Nucleus accumbens (tissue), 56 donors: ENCODE measurements at regions not wholly inside any gene's neighbourhood (a gene's known extent, or its start where the extent isn't known, plus 50 kb on each side); places are given as distances from the start of the nearest gene placed in this dataset.
"Not testable (repeated sequence)": the region's sequence is repeated elsewhere in the genome, so short reads cannot be mapped to it uniquely, and the experiment has no call there.

Experiments used
- DNase-seq, 56 donors: peaks; one replicate each; lab custom pipeline; 2025; lab: John Stamatoyannopoulos, UW

DNA sequence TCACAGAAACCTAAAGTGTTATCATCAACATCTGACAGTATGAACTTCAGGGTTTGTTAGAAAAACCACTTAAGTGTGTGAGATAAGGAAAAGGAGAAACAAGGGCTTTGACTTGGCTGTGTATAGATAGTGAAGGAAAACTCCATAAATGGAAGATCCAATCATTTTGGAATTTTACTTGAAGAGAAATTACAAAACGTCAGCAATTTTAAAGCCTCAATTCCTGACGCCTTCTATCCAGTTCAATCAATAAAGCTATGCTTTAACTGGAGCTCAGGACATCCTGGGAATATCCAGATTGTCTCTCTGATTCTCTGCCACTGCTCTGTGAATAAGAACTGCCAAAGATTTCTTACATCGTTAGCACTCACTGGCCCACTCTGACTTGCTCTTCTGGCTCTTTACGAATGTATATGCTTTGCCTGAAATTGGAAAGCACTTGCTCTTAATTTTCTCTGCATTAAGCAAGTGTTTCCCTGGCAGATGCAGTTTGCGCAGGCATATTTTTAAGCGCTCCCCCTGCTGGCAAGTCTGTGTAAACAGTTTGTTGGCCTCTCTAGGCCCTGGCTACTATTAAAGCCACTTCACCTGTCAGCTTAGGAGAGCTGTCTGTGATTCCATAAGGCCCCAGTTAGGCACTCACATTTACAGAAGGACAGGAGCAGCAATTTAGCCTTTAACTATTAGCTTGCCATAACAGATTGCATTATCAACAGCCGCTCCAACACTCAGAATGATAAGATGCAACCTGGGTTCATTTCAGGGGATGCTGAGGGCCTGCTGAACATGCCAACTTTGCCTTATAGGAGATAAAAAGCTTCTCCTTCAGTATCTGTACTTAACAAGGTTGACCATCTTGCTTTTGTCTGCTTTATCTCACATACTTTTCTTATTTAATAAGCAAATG, 251.4 kb upstream of the DDX53 start:
- peak in 29 of 56 donors; percentile 0 to 36 (median 3) for DNase-seq

GRCh38 chrX:22758807-22759481, 240.8 kb upstream of the DDX53 start:
- no peak for DNase-seq

DNA sequence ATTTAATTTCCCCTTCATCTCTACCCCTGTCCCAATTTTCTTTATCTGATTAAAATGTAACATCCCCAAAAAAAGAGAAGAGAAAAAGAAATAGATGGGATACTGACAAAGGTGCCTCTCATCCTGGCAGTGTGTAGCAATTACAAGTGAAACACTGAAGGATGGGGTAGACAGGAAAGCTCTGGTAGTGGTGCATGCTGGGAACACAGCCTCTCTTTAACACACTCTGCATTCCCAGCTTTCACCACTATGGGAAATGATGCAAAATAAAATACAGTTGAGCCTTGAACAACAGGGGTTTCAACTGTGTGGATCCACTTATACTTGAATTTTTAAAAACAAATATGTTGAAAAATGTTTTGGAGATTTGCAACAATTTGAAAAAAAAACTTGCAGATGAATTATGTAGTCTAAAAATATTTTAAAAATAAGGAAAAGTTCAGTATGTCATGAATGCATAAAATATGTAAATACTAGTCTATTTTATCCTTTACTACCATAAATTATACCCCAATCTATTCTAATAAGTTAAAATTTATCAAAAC, 239.2 kb upstream of the DDX53 start:
- DNase-seq, result no peak

- DNase-seq, result no peak
These were observed 211.5 kb upstream of the DDX53 start for GRCh38 chrX:22788221-22788620.

DNA sequence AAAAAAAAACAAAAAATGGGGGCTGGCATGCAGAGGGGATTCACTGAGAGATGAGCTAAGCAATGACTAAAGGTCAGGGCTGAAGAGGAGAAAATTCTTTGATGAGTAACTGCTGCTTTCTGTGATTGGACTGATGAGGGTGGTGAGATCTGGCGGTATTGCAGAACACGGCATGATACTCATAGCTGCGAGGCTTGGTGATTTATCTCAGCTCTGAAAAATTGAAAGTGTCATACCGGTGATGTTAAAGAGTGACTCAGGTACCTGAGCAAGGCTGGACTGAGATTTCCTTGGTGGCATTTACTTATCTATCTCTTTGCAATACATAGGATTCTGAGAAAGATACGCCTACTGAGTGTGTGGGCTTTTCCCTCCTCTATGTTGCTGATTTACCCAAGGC, 204.1 kb upstream of the DDX53 start:
- no peak for DNase-seq

GRCh38 chrX:22800360-22800759, 199.4 kb upstream of the DDX53 start:
- DNase-seq, result no peak

DNA sequence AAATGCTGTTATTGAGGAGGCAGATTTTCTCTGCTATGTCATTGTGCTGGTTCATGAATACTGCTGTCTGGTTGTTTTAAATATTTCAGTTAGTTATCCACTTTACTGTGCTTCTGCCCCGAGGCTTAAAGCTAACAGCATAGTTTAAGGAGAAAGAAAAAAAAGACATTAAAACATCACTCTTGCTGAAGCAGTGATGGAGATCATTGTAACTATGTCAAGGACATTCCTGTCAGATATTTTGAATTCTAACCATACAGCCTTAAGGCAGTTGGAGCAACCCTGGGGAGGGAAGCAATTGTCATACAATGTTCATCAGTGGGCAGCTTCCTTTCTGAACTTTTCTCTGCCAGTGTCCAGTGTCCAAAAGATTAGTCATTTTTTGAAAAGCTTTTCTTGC, 199.0 kb upstream of the DDX53 start:
- DNase-seq, result no peak

GRCh38 chrX:22803353-22803752, 196.4 kb upstream of the DDX53 start:
- DNase-seq, result no peak

DNA sequence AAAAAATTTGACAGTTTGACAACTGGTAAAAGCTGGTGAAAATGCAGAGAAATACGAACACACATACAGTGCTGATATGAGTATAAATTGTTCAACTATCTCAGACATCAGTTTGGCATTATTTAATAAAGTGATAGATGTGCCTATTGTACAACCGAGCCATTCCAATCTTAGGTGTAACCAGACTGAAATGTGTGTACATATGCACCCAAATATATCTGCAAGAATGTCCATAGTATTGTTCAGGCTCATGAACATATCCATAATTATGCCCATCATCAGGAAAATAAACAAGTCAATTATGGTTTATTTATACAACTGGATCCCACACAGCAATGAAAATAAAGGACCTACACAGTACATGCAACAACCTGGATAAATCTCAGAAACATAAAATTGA, 188.9 kb upstream of the DDX53 start:
- no peak for DNase-seq

DNA sequence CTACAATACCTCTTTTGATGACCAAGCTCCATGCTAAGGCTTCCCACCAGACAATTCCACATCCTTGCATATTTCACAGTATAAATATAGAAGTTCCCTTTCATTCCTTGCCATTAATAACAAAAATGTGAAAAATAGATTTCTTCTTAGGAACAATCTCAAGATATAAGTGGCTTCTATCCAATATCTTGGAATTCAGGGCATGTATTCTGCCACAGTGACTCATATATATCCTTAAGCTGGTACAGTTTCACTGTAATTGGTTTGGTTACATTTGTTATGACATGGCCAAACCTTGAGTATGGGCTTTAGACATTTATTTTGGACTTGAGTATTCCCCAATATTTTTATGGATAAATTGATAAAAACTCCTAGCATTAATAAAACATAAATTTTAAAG, 181.7 kb upstream of the DDX53 start:
- no peak for DNase-seq

GRCh38 chrX:22855693-22856092, 144.1 kb upstream of the DDX53 start:
- no peak for DNase-seq

DNA sequence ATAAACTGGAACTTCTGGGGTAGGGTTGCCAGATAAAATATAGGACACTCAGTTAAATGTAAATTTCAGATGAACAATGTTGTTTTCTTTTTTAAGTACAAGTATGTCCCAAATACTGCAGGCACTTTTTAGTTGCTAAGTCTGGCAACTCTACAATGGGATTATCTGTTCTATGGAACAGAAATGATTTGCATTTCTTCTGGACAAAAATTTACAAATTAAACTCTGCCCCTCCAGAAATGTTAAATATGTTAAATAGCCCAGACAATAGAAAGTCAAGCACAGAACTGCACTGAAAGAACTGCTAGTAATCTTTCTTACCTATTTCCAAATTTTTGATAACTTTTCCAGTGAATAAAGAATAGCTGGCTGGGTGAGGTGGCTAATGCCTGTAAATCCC, 140.1 kb upstream of the DDX53 start:
- no peak for DNase-seq

- not testable (repeated sequence) for DNase-seq
These were observed 133.0 kb upstream of the DDX53 start for GRCh38 chrX:22866801-22867200.

DNA sequence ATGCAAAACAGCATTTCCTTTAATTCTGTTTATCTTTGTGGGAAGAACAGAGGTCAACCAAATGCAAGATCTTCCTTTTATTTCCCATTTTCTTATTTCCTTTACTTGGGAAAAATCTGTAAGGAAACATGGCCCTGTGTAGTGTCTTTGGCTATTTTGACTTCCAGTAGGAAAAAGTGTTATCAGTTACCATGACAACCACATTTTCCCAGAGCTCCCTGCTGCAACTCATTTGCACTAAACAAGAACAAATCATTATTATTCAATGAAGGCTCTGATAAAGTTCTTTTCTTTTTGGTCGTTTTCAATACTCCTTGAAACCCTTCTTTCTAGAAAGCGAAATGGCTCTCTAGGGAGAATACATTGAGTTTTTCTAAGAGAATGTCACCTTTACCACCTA, 117.2 kb upstream of the DDX53 start:
- no peak for DNase-seq

- no peak for DNase-seq
These were observed 109.9 kb upstream of the DDX53 start for GRCh38 chrX:22889819-22890218.

DNA sequence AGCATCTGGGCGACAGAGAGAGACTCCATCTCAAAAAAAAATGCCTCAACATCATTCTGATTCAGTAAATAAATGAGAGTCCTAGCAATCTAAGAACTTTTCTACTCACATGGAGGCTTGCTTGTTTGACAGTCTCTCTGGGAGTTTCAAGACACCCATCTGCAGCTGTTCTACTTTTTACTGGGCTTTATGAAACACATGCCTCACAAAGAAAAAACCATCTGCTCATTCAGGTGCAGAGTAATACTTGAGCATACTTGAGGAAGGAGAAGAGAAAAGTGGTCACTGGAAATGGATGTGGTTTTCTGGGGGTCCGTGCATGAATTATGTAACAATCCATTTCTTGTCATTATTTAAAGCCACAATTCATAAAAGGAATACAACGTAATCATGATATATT, 87.1 kb upstream of the DDX53 start:
- no peak for DNase-seq

GRCh38 chrX:22922961-22923360, 76.8 kb upstream of the DDX53 start:
- DNase-seq, result no peak

GRCh38 chrX:22934640-22935039, 65.1 kb upstream of the DDX53 start:
- no peak for DNase-seq

DNA sequence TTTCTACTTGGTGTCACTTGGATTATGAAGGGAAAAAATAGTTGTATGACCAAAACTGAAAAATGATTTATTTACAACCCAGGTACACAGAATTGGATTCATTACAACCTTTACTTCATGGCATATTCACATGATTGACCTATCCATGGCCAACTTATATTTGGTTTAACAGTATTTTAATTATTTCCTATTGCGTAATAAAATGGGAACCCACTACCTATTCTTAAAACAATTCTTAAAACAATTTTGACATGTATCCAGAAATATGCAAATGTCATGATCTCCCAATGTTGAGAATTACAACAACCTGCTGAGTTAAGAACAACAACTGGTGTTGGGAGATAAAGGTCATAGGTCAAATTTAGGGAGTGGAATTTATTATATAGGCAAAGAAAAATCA, 54.8 kb upstream of the DDX53 start:
- no peak for DNase-seq
